GDM1 (cell line): ENCODE measurements at regions not wholly inside any gene's neighbourhood (a gene's known extent, or its start where the extent isn't known, plus 50 kb on each side); places are given as distances from the start of the nearest gene placed in this dataset.

Experiments
- DNase-seq: peaks from one replicate; lab custom pipeline; 2025; lab: John Stamatoyannopoulos, UW

- no peak for DNase-seq
These were observed 135.7 kb downstream of the LRRC70 start for GRCh38 chr5:62714296-62714695.

GRCh38 chr5:62708481-62709325 lies 130.1 kb downstream of the LRRC70 start:
- DNase-seq = no peak

GRCh38 chr5:62707563-62707962 lies 128.9 kb downstream of the LRRC70 start:
- no peak for DNase-seq

- no peak for DNase-seq
These were observed 128.5 kb downstream of the LRRC70 start for GRCh38 chr5:62707131-62707530.

GRCh38 chr5:62705022-62705421 lies 126.4 kb downstream of the LRRC70 start:
- DNase-seq = no peak

- DNase-seq = no peak
These were observed 123.5 kb downstream of the LRRC70 start for GRCh38 chr5:62702126-62702525.

GRCh38 chr5:62701036-62701435 lies 122.4 kb downstream of the LRRC70 start:
- no peak for DNase-seq

- DNase-seq = no peak
These were observed 120.1 kb downstream of the LRRC70 start for GRCh38 chr5:62698756-62699155.

- DNase-seq = no peak
These were observed 116.7 kb downstream of the LRRC70 start for GRCh38 chr5:62695274-62695673.

GRCh38 chr5:62692946-62693713 lies 114.5 kb downstream of the LRRC70 start:
- no peak for DNase-seq

GRCh38 chr5:62691946-62692345 lies 113.3 kb downstream of the LRRC70 start:
- no peak for DNase-seq

GRCh38 chr5:62690421-62690820 lies 111.8 kb downstream of the LRRC70 start:
- no peak for DNase-seq

GRCh38 chr5:62689599-62690368 lies 111.2 kb downstream of the LRRC70 start:
- no peak for DNase-seq

- no peak for DNase-seq
These were observed 108.1 kb downstream of the LRRC70 start for GRCh38 chr5:62686692-62687091.

GRCh38 chr5:62685221-62685620 lies 106.6 kb downstream of the LRRC70 start:
- no peak for DNase-seq

- no peak for DNase-seq
These were observed 105.7 kb downstream of the LRRC70 start for GRCh38 chr5:62684310-62684709.

GRCh38 chr5:62682059-62682458 lies 103.4 kb downstream of the LRRC70 start:
- DNase-seq = no peak

- DNase-seq = no peak
These were observed 102.7 kb downstream of the LRRC70 start for GRCh38 chr5:62681117-62681850.

- no peak for DNase-seq
These were observed 101.5 kb downstream of the LRRC70 start for GRCh38 chr5:62680121-62680520.
